ENCODE measurements at regions not wholly inside any gene's neighbourhood (a gene's known extent, or its start where the extent isn't known, plus 50 kb on each side); places are given as distances from the start of the nearest gene placed in this dataset.

DNA sequence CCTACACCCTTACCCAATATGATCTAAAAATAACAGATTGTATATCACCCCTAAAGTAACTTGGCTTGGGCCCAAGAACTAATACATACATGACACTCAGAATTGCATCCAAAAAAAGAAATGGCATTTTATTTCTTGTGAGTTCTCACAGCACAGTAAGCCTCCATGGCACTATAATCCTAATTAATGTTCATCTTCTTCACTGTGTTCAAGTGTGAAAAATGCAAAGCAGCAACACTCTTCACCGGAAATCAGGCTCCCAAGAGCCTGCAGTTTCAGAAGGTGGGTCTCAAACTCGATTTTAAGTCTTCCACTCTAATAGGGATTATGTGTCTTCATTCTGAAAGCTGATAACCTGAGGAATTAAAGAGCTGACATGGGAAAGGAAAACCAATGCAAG is 142.8 kb upstream of the TSC22D2 start:
- H3K4me1 ChIP-seq: no peaks in the 10 kb centered on the region
- no peaks in the 10 kb centered on the region for H3K36me3 ChIP-seq
- no peaks in the 10 kb centered on the region for H3K9me3 ChIP-seq
- H3K4me3 ChIP-seq: no peak overlapping the region
- intact Hi-C loops (cut with DNase I): no loop called here
- ATAC-seq (no peak), DNase-seq (no peak)
- no peaks in the 10 kb centered on the region for H3K27me3 ChIP-seq (ENCODE audit: low read depth)
- TF ChIP-seq CTCF (IDR thresholded peaks at IDR 0.05): no peak
- no peak overlapping the region for H3K27ac ChIP-seq

DNA sequence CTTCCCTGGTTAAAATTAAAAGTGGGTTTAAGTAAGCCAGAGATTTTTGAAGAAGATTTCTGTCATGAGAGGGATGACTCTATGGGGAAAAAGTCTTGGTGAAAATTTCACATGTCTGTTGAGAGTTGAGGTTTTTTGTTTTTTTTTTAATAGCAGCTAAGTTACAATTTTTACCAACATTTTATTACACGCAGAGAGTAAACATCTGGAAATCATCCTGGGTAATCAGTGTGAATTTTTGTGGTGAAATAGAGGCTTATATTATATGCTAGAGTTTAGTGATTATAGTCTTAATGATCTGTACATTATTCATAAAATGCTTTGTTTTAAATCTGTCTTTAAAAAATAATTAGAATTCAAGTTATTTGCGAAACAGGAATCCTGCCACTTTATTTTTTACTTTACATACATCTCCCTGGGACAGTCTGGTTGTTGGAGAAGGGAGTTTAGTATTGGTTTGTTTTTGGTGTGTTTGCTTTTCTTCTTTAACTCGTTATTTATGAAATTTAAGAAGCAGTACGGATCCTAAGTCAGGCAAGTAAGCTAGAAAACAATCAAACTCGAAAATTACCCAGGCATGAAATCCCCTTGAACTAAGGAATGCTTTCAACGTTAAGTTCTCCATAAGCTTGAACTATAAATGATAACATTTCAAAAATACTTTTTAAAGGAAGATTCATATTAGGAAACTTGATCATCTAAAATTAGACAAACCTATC is 143.4 kb upstream of the TSC22D2 start:
- no peaks in the 10 kb centered on the region for H3K27me3 ChIP-seq (ENCODE audit: low read depth)
- intact Hi-C loops (cut with DNase I): no loop called here
- TF ChIP-seq CTCF (IDR thresholded peaks at IDR 0.05): no peak
- no peak overlapping the region for H3K27ac ChIP-seq
- ATAC-seq (no peak), DNase-seq (no peak)
- no peak overlapping the region for H3K4me3 ChIP-seq
- H3K4me1 ChIP-seq: no peaks in the 10 kb centered on the region
- H3K36me3 ChIP-seq: no peaks in the 10 kb centered on the region
- H3K9me3 ChIP-seq: no peaks in the 10 kb centered on the region

DNA sequence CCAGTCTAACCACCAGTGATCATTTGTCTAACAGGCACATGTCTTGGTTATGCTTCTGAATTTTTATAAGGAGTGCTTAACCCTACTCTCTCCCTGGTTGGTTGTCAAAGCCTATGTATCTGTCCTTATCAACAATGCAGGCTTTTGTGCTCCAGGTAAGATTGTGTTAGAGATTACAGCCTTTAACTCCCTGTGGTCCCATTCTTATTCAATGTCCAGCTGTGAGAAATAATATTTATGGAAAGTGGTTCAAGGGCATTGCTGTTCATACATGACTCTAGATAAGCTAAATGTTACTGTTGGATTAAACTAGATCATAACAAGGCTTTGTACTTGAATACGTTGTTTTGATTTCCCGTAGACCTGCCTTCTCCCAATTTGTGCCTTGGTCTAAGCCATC is 146.1 kb upstream of the TSC22D2 start:
- H3K36me3 ChIP-seq: no peaks in the 10 kb centered on the region
- DNase-seq (no peak), ATAC-seq (no peak)
- no peaks in the 10 kb centered on the region for H3K27me3 ChIP-seq (ENCODE audit: low read depth)
- no peaks in the 10 kb centered on the region for H3K4me1 ChIP-seq
- intact Hi-C loops (cut with DNase I): no loop called here
- no peak for TF ChIP-seq CTCF (IDR thresholded peaks at IDR 0.05)
- H3K9me3 ChIP-seq: no peaks in the 10 kb centered on the region
- no peak overlapping the region for H3K27ac ChIP-seq
- no peak overlapping the region for H3K4me3 ChIP-seq

- ATAC-seq (no peak), DNase-seq (no peak)
- H3K9me3 ChIP-seq: no peaks in the 10 kb centered on the region
- H3K4me3 ChIP-seq: no peak overlapping the region
- H3K36me3 ChIP-seq: no peaks in the 10 kb centered on the region
- H3K27me3 ChIP-seq (ENCODE audit: low read depth): no peaks in the 10 kb centered on the region
- TF ChIP-seq CTCF (IDR thresholded peaks at IDR 0.05): no peak
- intact Hi-C loops (cut with DNase I): no loop called here
- H3K4me1 ChIP-seq: no peaks in the 10 kb centered on the region
- H3K27ac ChIP-seq: no peak overlapping the region
Measured at GRCh38 chr3:150261418-150261817, 146.7 kb upstream of the TSC22D2 start.

DNA sequence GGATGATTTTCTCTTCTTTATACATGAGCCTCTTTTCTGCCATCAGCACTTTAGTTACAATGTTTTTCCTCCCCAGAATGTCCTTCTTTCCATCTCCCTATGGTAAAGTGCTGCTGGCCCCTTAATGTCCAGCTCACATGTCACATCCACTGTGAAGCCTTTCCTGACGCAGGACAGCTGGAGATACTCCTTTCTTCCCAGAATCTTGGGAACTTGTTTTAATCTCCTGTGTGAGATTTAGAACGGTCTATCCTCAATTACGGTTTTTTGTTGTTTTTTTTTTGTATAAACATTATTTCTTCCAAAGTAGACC is 147.7 kb upstream of the TSC22D2 start:
- DNase-seq: no peak
- Histone ChIP-seq H3K9me3 (no peaks in the 10 kb centered on the region), H3K27ac (no peak overlapping the region), H3K36me3 (no peaks in the 10 kb centered on the region), H3K27me3 (ENCODE audit: low read depth) (no peaks in the 10 kb centered on the region), H3K4me1 (no peaks in the 10 kb centered on the region), H3K4me3 (no peak overlapping the region)
- intact Hi-C loops (cut with DNase I): no loop called here
- ATAC-seq: no peak
- no peak for TF ChIP-seq CTCF (IDR thresholded peaks at IDR 0.05)

Data from lower lobe of right lung (tissue), 2 donors.